ENCODE measurements at regions not wholly inside any gene's neighbourhood (a gene's known extent, or its start where the extent isn't known, plus 50 kb on each side); places are given as distances from the start of the nearest gene placed in this dataset.

- DNase-seq (ENCODE audit: low read depth in 1 of 2, low spot score in 1 of 2), result no peak
- H3K4me3 ChIP-seq (replicated peaks; ENCODE audit: insufficient read depth, low read length), result no peak overlapping the region
- no peak for TF ChIP-seq POLR2AphosphoS5 (IDR thresholded peaks at IDR 0.05; ENCODE audit: low read depth)
- no peak for TF ChIP-seq GABPA (IDR thresholded peaks at IDR 0.05; ENCODE audit: low read depth)
- no peak for TF ChIP-seq CTCF (IDR thresholded peaks at IDR 0.05; ENCODE audit: insufficient read depth, low read length)
- TF ChIP-seq SPI1 (IDR thresholded peaks at IDR 0.05; ENCODE audit: borderline replicate concordance, low read depth), result no peak
- TF ChIP-seq, protein P1, sequence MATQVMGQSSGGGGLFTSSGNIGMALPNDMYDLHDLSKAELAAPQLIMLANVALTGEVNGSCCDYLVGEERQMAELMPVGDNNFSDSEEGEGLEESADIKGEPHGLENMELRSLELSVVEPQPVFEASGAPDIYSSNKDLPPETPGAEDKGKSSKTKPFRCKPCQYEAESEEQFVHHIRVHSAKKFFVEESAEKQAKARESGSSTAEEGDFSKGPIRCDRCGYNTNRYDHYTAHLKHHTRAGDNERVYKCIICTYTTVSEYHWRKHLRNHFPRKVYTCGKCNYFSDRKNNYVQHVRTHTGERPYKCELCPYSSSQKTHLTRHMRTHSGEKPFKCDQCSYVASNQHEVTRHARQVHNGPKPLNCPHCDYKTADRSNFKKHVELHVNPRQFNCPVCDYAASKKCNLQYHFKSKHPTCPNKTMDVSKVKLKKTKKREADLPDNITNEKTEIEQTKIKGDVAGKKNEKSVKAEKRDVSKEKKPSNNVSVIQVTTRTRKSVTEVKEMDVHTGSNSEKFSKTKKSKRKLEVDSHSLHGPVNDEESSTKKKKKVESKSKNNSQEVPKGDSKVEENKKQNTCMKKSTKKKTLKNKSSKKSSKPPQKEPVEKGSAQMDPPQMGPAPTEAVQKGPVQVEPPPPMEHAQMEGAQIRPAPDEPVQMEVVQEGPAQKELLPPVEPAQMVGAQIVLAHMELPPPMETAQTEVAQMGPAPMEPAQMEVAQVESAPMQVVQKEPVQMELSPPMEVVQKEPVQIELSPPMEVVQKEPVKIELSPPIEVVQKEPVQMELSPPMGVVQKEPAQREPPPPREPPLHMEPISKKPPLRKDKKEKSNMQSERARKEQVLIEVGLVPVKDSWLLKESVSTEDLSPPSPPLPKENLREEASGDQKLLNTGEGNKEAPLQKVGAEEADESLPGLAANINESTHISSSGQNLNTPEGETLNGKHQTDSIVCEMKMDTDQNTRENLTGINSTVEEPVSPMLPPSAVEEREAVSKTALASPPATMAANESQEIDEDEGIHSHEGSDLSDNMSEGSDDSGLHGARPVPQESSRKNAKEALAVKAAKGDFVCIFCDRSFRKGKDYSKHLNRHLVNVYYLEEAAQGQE (IDR thresholded peaks at IDR 0.05; ENCODE audit: insufficient replicate concordance, low read depth), result no peak
- H3K27me3 ChIP-seq (ENCODE audit: insufficient read depth, poor library complexity, severe bottlenecking), result peaks cover 6% of the 10 kb centered on the region
- no peak overlapping the region for H3K27ac ChIP-seq (replicated peaks)
These were observed 115.0 kb upstream of the SLIT3 start for GRCh38 chr5:169415948-169416347.

GRCh38 chr5:169415371-169415770 is 114.4 kb upstream of the SLIT3 start:
- H3K27ac ChIP-seq (replicated peaks), result no peak overlapping the region
- DNase-seq (ENCODE audit: low read depth in 1 of 2, low spot score in 1 of 2), result no peak
- TF ChIP-seq, protein P1 (IDR thresholded peaks at IDR 0.05; ENCODE audit: insufficient replicate concordance, low read depth), result no peak
- TF ChIP-seq GABPA (IDR thresholded peaks at IDR 0.05; ENCODE audit: low read depth) (no peak), SPI1 (IDR thresholded peaks at IDR 0.05; ENCODE audit: borderline replicate concordance, low read depth) (no peak), CTCF (IDR thresholded peaks at IDR 0.05; ENCODE audit: insufficient read depth, low read length) (no peak), POLR2AphosphoS5 (IDR thresholded peaks at IDR 0.05; ENCODE audit: low read depth) (no peak)
- H3K27me3 ChIP-seq (ENCODE audit: insufficient read depth, poor library complexity, severe bottlenecking), result peaks cover 3% of the 10 kb centered on the region
- H3K4me3 ChIP-seq (replicated peaks; ENCODE audit: insufficient read depth, low read length), result no peak overlapping the region

- Histone ChIP-seq H3K27me3 (ENCODE audit: insufficient read depth, poor library complexity, severe bottlenecking) (peaks cover 3% of the 10 kb centered on the region), H3K27ac (replicated peaks) (no peak overlapping the region), H3K4me3 (replicated peaks; ENCODE audit: insufficient read depth, low read length) (no peak overlapping the region)
- TF ChIP-seq, protein P1 (IDR thresholded peaks at IDR 0.05; ENCODE audit: insufficient replicate concordance, low read depth), result no peak
- TF ChIP-seq GABPA (IDR thresholded peaks at IDR 0.05; ENCODE audit: low read depth) (no peak), CTCF (IDR thresholded peaks at IDR 0.05; ENCODE audit: insufficient read depth, low read length) (no peak), SPI1 (IDR thresholded peaks at IDR 0.05; ENCODE audit: borderline replicate concordance, low read depth) (no peak), POLR2AphosphoS5 (IDR thresholded peaks at IDR 0.05; ENCODE audit: low read depth) (no peak)
- DNase-seq (ENCODE audit: low read depth in 1 of 2, low spot score in 1 of 2), result no peak
These were observed 112.5 kb upstream of the SLIT3 start for GRCh38 chr5:169413416-169413815.

Measured in HL-60 (cell line).